ENCODE measurements at regions not wholly inside any gene's neighbourhood (a gene's known extent, or its start where the extent isn't known, plus 50 kb on each side); places are given as distances from the start of the nearest gene placed in this dataset.
"Not testable (repeated sequence)": the region's sequence is repeated elsewhere in the genome, so short reads cannot be mapped to it uniquely, and the experiment has no call there.

DNA sequence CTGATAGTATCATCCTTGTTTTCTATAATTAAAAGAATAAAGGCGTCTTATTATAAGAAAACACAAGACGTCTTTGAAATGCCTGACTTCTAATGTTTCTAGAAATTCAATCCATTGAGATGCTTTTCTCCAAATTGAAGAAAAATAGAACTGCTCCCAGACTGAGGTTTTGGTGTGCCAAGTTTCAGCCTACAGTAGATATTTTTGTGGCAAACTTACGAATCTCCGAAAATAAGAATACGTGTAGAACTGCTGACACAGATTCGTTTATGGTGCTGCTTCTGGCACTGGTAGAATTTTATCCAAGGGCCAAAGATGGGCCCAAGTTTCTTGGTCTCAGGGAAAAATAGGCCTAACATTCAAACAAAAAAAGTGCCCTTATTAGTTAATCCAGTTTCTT is 554.5 kb upstream of the NR5A2 start:
- DNase-seq: no peak

GRCh38 chr1:199474738-199475137 is 552.8 kb upstream of the NR5A2 start:
- no peak for DNase-seq

DNA sequence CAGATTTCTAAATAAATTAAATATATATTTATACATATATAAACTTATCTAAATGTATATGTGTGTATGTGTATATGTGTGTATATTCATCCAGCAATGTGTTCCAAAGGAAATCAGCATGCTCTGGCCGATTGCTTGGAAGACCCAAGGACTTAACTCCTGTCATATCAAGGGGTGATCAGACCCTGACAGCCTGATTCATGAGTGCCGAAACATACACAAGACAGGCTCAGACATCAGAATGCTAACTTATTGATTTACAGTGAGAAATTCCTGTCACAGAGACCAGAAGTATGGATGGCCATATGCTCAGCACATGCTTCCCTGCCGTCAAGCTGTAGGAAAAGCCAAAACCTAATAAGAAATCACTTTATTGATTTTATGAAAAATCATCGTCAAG is 545.1 kb upstream of the NR5A2 start:
- DNase-seq: no peak

- DNase-seq: no peak
These were observed 537.9 kb upstream of the NR5A2 start for GRCh38 chr1:199489594-199489993.

GRCh38 chr1:199490769-199491527 is 536.6 kb upstream of the NR5A2 start:
- no peak for DNase-seq

GRCh38 chr1:199495432-199495831 is 532.1 kb upstream of the NR5A2 start:
- DNase-seq: no peak

- DNase-seq: not testable (repeated sequence)
These were observed 528.7 kb upstream of the NR5A2 start for GRCh38 chr1:199498802-199499201.

DNA sequence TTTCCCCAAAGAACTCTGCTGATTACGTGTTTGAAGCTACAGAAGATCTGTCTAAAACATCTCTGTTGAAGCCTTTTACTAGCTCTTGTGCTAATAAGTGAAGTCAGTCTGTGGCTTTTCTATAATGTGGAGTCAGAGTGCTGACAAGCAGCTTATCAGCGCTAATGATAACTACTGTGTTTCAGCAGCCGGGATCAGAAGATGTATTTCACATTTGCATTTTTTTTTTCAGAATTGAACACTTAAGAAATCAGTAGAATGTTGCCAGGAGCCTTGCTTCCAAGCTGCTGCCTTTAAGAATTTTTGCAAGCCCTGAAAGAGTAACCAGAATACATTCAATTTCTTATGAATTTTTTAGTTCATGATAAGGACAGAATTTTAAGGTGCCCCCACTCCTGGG is 519.4 kb upstream of the NR5A2 start:
- no peak for DNase-seq

DNA sequence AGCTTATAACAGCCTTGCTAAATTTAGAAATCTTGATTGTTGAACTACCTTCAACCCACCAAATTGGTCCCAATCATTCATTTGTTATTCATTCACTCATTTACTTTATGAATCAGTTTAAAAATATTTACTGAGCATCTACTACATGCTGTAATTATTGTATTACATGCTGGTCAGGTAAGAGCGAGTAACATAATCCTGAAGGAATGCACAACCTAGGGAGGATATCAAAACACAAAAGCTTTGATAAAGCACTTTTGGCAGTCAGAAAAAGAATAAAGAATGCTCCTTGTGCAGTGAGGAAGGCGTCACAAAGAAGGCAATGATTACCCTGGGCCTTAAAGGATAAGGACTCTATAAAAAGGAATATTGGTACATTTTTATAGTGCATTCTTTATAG is 518.9 kb upstream of the NR5A2 start:
- no peak for DNase-seq

- DNase-seq: no peak
These were observed 518.1 kb upstream of the NR5A2 start for GRCh38 chr1:199509456-199509855.

- DNase-seq: no peak
These were observed 517.2 kb upstream of the NR5A2 start for GRCh38 chr1:199510314-199510713.

- DNase-seq: no peak
These were observed 515.3 kb upstream of the NR5A2 start for GRCh38 chr1:199512037-199512710.

GRCh38 chr1:199515261-199515660 is 512.2 kb upstream of the NR5A2 start:
- DNase-seq: no peak

GRCh38 chr1:199522338-199522737 is 505.2 kb upstream of the NR5A2 start:
- no peak for DNase-seq

DNA sequence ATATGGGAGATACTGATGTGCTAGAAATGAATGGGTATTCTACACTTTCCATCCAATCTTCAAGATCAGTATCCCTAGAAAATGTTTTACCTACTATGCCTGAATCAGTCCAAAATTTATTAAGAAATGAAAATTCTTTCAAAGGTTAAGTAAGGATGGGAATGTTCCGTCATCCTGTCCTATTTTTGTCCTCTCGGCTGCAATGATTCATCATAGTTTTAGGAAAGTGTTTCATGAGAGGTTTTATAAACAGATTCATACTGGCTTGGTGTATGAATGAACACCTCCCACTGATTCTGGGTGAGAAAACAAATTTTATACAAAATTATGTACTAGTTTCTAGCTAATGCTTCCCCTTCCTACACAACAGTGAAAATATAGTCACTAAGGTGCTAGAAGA is 504.6 kb upstream of the NR5A2 start:
- no peak for DNase-seq

- no peak for DNase-seq
These were observed 498.2 kb upstream of the NR5A2 start for GRCh38 chr1:199529324-199529723.

DNA sequence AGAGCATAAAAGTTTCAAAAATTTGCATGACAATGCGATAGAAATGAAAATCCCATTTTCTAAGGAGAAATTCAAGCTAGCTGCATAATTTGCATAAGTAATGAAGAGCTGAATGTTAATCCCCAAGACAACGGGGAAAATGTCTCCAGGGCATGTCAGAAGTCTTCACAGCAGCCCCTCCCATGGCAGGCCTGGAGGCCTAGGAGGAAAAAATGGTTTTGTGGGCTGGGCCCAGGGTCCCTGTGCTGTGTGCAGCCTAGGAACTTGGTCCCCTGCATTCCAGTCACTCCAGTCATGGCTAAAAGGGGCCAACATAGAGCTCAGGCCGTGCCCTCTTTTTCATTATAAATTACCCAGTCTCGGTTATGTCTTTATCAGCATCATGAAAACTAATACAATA is 494.1 kb upstream of the NR5A2 start:
- DNase-seq: not testable (repeated sequence)

- peak; percentile 2 for DNase-seq
These were observed 481.7 kb upstream of the NR5A2 start for GRCh38 chr1:199545780-199546179.

DNA sequence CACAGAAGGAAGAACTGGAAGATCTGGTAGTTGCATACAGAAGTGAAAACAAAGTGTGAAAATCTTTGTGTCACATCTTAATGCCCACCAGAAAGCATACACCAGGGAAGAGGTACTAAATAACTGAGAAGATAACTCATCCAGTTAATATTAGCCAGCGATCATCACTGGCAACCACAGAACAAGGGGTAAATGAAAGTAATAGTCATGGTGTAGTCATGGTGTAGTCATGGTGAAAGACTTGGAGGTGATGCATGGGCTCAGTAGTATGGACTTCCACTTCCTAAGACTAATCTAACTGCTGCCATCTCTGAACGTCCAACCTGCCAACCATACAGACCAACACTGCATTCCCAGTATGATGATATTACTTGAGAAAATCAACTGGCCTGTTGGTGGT is 481.2 kb upstream of the NR5A2 start:
- no peak for DNase-seq

DNA sequence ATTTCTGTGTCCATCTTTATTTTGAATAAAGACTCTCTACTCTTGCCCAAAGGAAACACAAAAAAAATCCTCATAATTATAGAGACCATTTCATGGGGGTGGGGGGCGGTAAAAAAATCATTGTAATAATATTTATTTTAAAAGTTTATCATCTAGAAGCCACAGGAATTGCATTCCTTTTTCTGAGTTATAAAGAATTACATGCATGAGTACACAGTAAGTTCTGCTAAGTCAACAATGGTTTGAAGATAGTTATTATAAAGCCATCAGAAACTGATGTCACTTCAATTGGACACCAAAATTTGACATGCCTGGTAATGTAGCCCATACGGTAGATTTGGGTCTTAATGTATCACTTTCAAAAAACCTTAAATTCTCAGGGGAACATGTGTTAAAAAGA is 478.1 kb upstream of the NR5A2 start:
- no peak for DNase-seq

DNA sequence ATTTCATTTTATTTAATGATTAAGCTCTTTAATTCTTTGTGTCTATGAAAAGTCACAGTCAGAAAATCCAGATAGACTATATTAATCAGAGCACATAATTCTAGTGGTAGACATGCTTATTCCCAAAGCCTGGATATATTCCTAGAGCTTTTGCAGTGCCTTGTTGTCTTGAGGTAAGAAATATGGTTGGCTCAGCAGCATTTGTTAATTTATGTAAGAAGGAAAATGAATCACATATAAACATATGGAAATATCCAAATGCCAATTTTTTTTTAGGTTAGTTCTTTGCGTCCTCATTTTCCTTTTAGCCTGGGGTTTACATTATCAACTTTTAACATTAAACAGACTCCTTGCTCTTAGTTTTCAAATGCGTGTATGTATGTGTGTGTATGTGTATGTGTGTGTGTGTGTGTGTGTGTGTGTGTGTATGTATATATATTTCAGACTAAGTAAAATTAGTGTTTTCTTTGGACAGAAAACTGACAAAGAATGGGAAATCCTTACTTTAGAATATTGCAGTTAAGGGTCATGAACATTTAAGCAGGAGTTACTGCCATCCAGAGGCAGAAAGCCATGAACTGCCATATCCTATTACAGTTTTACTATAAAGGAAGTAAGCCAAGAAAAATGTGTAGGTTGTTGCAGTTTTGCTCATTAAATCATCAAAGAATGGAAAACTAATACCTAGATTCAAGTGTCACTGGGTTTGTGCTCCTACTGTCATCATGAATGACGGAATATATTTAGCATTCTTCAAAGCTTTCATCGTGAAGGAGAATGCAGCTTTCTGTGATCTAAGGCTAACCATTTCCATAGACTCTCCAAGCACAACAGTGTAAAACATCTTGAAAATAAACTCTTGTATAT is 477.1 kb upstream of the NR5A2 start:
- DNase-seq: no peak

- DNase-seq: peak; percentile 43
These were observed 475.4 kb upstream of the NR5A2 start for GRCh38 chr1:199551967-199552565.

GRCh38 chr1:199553104-199553503 is 474.4 kb upstream of the NR5A2 start:
- DNase-seq: no peak

Measured in activated CD4-positive, alpha-beta T cell treated with anti-CD3 and anti-CD28 coated beads, Interleukin-2, amount 50 U/mL, for 16 hours (primary cell).